NCI-H446 (cell line): ENCODE measurements at regions not wholly inside any gene's neighbourhood (a gene's known extent, or its start where the extent isn't known, plus 50 kb on each side); places are given as distances from the start of the nearest gene placed in this dataset.
"Not testable (repeated sequence)": the region's sequence is repeated elsewhere in the genome, so short reads cannot be mapped to it uniquely, and the experiment has no call there.

Experiments used
- DNase-seq, 2 experiments: peaks; one replicate each; lab custom pipeline; 2025; lab: John Stamatoyannopoulos, UW

DNA sequence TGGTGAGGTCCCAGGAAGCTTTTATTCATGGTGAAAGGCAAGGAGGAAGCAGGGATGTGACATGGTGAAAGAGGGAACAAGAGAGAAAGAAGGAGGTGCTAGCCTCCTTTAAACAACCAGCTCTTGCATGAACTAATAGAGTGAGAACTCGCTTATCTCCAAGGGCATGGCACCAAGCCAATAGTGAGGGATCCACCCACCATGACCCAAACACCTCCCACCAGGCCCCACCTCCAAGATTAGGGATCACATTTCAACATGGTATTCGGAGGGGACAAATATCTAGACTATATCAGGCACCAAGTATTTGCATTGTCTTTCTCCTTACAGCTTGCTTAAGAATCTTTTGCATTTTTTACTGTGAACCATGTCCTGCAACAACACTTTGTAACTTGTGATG, 91.9 kb upstream of the DHRS4 start:
- no peak for DNase-seq

DNA sequence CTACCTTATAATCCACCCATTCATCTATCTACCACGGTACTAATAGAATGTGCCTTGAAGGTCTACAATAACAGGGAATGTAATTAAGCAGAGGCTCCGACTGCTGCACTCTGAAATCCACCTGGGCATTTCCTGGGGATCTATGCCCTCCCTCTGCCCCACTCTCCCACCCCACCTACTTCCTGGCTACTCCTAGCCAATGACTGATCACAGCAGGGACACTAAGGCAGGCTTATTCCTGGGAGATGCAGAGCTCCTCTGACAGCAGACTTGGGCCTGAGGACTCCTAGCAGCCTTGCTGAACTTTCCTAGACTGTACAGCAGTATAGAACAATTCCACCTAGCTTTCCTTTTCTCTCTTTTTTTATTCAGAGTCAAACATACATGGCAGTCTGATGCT, 91.1 kb upstream of the DHRS4 start:
- DNase-seq = no peak

GRCh38 chr14:23863836-23864235, 89.7 kb upstream of the DHRS4 start:
- DNase-seq = no peak

DNA sequence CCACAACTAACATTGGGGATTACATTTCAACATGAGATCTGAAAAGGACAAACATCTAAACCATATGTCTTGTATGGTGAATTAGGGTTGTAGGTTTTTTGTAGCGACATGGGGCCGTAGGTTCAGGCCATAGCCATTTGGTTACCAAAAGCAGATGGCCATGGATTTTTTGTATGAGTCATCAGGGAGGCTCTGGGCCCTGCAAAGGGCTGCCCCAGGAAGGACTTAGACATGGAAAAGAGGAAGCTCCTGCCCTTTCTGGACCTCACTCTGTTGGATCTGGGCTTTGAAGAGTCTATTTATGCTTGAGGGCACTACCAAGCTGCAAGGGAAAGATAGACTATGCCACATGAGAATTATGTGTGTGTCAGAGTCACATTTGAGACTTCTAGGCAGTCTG, 89.3 kb upstream of the DHRS4 start:
- DNase-seq = no peak

- DNase-seq = no peak
Observed at GRCh38 chr14:23864861-23865260, 88.7 kb upstream of the DHRS4 start.

GRCh38 chr14:23865502-23865901, 88.1 kb upstream of the DHRS4 start:
- no peak for DNase-seq

- DNase-seq = no peak
Observed at GRCh38 chr14:23866269-23866668, 87.3 kb upstream of the DHRS4 start.

- no peak for DNase-seq
Observed at GRCh38 chr14:23869078-23869719, 84.4 kb upstream of the DHRS4 start.

GRCh38 chr14:23876160-23876750, 77.3 kb upstream of the DHRS4 start:
- no peak for DNase-seq

- DNase-seq = no peak
Observed at GRCh38 chr14:23877111-23877510, 76.5 kb upstream of the DHRS4 start.

- no peak for DNase-seq
Observed at GRCh38 chr14:23877538-23878180, 75.9 kb upstream of the DHRS4 start.

DNA sequence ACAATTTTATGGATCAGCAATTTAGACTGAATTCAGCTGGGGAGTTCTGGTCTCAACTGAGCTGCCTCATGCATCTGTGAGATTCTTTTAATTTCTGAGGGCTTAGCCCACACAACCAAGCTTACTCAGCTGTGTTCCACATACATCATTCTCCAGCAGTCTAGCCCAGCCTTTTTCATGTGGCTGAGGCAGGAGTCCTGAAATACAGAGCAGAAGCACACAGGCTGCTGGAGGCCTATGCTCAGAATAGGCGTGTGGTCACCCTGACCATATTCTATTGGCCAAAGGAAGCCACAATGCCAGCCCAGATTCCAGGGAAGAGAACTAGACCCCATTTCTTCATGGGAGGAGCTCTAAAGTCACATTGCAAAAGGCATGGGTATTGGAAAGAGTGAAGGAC, 72.3 kb upstream of the DHRS4 start:
- DNase-seq = no peak

DNA sequence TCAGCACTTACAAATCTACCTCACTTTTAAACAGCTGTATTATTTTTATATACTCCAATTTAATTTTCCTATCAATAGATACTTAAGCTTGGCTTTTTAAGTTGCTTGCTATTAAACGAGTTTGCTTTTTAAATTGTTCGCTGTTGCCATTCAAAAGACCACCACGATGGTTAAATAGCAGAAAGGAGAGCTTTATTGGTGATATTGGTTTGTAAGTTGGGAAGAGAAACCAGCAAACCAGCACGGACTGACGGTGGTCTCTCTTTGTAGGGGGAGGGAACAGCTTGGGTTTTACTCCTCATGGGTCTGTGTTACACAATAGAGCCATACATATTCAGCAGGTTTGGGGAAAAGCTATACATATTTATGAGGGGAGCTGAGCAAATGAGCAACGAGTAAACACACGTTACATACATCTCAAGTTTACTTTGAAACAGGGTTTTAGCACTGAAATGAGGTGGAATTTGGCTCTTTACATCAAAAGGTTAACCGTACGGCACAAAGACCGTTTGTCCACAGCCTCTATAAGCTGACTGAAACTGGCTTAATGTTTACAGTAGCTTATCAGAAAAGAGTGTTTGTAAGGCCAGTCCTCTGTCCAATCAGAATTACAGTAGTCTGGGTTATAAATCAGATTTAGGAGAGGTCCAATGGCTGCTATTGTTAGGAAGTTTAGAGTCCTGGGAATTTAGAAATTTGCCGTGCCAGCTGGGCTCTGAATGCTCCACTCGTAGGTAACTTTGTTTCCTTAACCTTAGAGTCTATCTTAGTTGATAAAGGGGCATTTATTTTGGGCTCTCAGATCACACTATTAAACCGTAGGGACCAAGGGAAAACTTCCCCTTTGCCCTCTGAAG, 69.7 kb upstream of the DHRS4 start:
- no peak for DNase-seq

GRCh38 chr14:23884541-23884904, 69.0 kb upstream of the DHRS4 start:
- no peak for DNase-seq

DNA sequence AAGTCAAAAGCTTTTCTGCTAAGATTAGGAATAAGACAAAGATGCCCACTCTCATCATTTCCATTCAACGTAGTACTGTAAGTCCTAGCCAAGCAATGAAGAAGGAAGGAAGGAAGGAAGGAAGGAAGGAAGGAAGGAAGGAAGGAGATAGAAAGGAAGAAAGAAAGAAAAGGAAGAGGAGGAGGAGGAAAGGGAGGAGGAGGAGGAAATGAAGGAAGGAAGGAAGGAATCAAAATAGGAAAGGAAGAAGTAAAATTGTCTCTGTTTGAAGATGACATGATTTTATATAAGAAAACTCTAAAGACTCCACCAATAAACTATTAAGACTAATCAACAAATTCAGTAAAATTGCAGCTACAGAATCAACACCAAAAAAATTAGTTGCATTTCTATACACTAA, 66.0 kb upstream of the DHRS4 start:
- no peak for DNase-seq

DNA sequence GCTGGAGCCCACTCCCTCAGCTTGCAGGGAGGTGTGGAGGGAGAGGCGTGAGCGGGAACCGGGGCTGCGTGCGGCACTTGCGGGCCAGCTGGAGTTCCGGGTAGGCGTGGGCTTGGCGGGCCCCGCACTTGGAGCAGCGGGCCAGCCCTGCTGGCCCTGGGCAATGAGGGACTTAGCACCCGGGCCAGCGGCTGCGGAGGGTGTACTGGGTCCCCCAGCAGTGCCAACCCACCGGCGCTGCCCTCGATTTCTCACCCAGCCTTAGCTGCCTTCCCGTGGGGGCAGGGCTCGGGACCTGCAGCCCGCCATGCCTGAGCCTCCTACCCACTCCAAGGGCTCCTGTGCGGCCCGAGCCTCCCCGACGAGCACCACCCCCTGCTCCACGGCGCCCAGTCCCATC, 61.9 kb upstream of the DHRS4 start:
- DNase-seq = not testable (repeated sequence)

DNA sequence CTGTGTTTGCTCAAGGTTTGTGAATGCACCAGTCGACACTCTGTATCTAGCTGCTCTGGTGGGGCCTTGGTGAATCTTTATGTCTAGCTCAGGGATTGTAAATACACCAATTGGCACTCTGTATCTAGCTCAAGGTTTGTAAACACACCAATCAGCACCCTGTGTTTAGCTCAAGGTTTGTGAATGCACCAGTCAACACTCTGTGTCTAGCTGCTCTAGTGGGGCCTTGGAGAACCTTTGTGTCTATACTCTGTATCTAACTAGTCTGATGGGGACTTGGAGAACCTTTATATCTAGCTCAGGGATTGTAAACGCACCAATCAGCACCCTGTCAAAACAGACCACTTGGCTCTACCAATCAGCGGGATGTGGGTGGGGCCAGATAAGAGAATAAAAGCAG, 61.3 kb upstream of the DHRS4 start:
- not testable (repeated sequence) for DNase-seq

GRCh38 chr14:23894362-23895052, 59.1 kb upstream of the DHRS4 start:
- no peak for DNase-seq

- DNase-seq = no peak
Observed at GRCh38 chr14:23895053-23895419, 58.5 kb upstream of the DHRS4 start.

GRCh38 chr14:23895480-23895879, 58.1 kb upstream of the DHRS4 start:
- no peak for DNase-seq

GRCh38 chr14:23896609-23897153, 56.9 kb upstream of the DHRS4 start:
- no peak for DNase-seq

DNA sequence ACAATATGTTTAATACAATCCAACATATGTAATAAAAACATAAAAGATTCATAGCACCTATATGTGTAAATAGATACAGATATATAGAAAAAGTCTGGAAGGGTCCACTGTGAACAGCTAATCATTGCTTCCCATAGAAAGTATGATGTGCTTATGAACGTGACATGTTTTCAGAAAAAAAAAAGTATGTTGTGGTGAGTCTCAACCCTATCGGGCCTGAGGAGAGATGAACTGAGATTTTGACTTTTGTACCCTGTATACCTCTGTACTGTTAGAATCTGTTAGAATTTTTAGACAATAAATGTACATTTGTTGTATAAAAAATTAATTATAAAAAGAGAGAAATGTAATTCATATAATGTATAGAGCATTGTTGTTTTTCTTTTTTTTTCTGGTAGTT, 56.3 kb upstream of the DHRS4 start:
- DNase-seq = not testable (repeated sequence)
